Pancreas (tissue), 10 donors: ENCODE measurements at regions not wholly inside any gene's neighbourhood (a gene's known extent, or its start where the extent isn't known, plus 50 kb on each side); places are given as distances from the start of the nearest gene placed in this dataset.

Source experiments
- ATAC-seq, 4 donors: fragments of 200-7000 bp; cut with Tn5 transposase; one replicate each; pipeline versions ENCODE4 v1.8.0 to v1.9.1; 2020; ENCODE audit warnings: mild to moderate bottlenecking in 4 of 4, moderate library complexity in 4 of 4
- DNase-seq, 6 donors: peaks; one replicate each; pipeline ENCODE4 v3.0.0-alpha.2; 2020
- FAIRE-seq: peaks from 2 replicates; lab custom pipeline; 2012; peaks lifted over from hg19 to GRCh38; lab: Jason Lieb, UNC
- H3K27ac ChIP-seq, 4 donors: fragments of 200-600 bp; sonication (generic); 1 replicate in 3 of 4; 2 replicates in 1 of 4; pipeline versions ENCODE4 v1.5.0 to v1.8.0; 2020
- H3K27me3 ChIP-seq, 4 donors: fragments of 200-600 bp; one replicate each; pipeline ENCODE4 v1.8.0; 2021
- H3K36me3 ChIP-seq, 3 donors: fragments of 200-600 bp; sonication (generic) in 1 of 3; one replicate each; pipeline versions ENCODE4 v1.5.0 to v1.8.0; 2020 to 2021
- H3K4me1 ChIP-seq, 3 donors: fragments of 200-600 bp; one replicate each; pipeline ENCODE4 v1.8.0; 2021
- H3K4me3 ChIP-seq, 4 donors: fragments of 200-600 bp; sonication (generic) in 2 of 4; one replicate each; pipeline versions ENCODE4 v1.5.0 to v1.8.0; 2020 to 2021
- H3K9me3 ChIP-seq, 4 donors: fragments of 200-600 bp; one replicate each; pipeline ENCODE4 v1.8.0; 2021
- CTCF ChIP-seq, 4 donors: fragments of 200-600 bp; sonication (generic) in 3 of 4; IDR thresholded peaks; one replicate each; pipeline versions ENCODE4 v1.5.0 to v1.8.0; 2021; ENCODE audit warnings: antibody characterized with exemption in 4 of 4
- WGBS, 2 donors: extraction: QIAGEN DNeasy Blood & Tissue Kit; methylation state at CpG; one replicate each; pipeline ENCODE4 v1.1.7; 2013; 5-methylcytosine and 5-hydroxymethylcytosine counted together
- intact Hi-C, 3 donors: fragments of 100-400 bp; cut with DNase I; formaldehyde crosslinking; loops; one replicate each; pipeline versions ENCODE4 v1.11.1 to v1.14.2; 2022
- donor health status: healthy with polysubstance abuse.
- donor health status: DM: no; HTN: no; CAD: no; lungs with moderate emphysema.
- donor health status: DM: no; HTN: no; CAD: no.
- donor health status: control.
- donor health status: control.
- donor health status: Bipolar disorder and iron deficiency.
- donor health status: DM: yes; HTN: yes; CAD: no.
- donor health status: DM: no; HTN: no; CAD: no.
- donor health status: DM: no; HTN: no; CAD: no.
- donor health status: DM: yes; HTN: yes; CAD: no.

GRCh38 chr20:60935971-60936370 is 316.1 kb upstream of the CDH4 start:
- WGBS, 2 donors, result 50 to 55% methylated on average over 8 of the region's 8 CpGs
- TF ChIP-seq CTCF (IDR thresholded peaks at IDR 0.05), result no peak
- Histone ChIP-seq H3K36me3 (no peaks in the 10 kb centered on the region), H3K27me3 (peaks cover 0 to 10% (median 0%) of the 10 kb centered on the region in 4 donors), H3K4me1 (no peaks in the 10 kb centered on the region), H3K4me3 (no peak overlapping the region), H3K9me3 (no peaks in the 10 kb centered on the region), H3K27ac (no peak overlapping the region)
- DNase-seq, result no peak
- intact Hi-C loops, result no loop called here
- no peak for ATAC-seq
- no peak for FAIRE-seq

DNA sequence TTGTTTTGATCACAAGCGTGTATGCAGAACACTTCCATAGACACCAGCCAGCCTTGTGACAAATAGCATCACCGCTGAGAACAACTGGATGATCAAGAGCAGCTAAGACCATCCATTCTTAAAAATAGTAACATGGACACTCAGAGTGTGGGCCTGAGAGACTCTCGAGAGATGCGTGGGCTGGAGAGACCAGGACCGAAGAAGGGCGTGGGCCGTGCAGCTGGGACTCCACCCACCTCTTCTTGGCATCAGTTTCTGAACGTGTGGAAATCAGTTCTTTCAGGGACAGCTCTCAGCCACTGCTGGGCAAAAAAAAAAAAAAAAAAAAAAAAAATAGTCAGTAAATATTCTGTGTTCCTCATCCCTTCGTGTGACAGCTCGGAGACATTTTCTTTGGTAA is 314.5 kb upstream of the CDH4 start:
- ATAC-seq (no peak), FAIRE-seq (no peak), DNase-seq (no peak)
- H3K27ac ChIP-seq, result no peak overlapping the region
- intact Hi-C loops, result no loop called here
- H3K4me3 ChIP-seq, result no peak overlapping the region
- peaks cover 0 to 10% (median 0%) of the 10 kb centered on the region in 4 donors for H3K27me3 ChIP-seq
- no peaks in the 10 kb centered on the region for H3K4me1 ChIP-seq
- H3K36me3 ChIP-seq, result no peaks in the 10 kb centered on the region
- 52 to 57% methylated on average over 10 of the region's 10 CpGs for WGBS, 2 donors
- no peaks in the 10 kb centered on the region for H3K9me3 ChIP-seq
- TF ChIP-seq CTCF (IDR thresholded peaks at IDR 0.05), result no peak

DNA sequence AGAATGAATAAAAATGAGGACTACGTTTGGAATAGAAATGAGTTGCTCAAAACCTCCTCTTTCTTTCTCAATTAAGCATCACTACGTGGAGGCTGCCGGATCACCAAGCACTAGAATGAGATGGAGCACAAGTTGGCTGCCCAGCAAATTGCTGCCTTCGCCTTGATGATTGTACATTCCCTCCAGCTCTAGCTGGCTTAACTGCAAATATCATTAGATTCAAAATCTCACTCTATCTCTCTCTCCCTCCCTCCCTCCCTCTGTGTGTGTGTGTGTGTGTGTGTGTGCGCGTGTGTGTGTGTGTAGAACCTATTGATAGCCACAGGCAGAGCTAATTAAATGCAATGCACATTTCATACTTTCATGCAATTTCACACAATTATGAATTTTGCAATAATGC is 310.7 kb upstream of the CDH4 start:
- ATAC-seq, result no peak
- Histone ChIP-seq H3K4me3 (no peak overlapping the region), H3K27me3 (peaks cover 0 to 10% (median 0%) of the 10 kb centered on the region in 4 donors), H3K9me3 (no peaks in the 10 kb centered on the region), H3K4me1 (no peaks in the 10 kb centered on the region), H3K36me3 (no peaks in the 10 kb centered on the region), H3K27ac (no peak overlapping the region)
- 65 to 88% methylated on average over 6 of the region's 6 CpGs for WGBS, 2 donors
- no peak for FAIRE-seq
- no peak for DNase-seq
- TF ChIP-seq CTCF (IDR thresholded peaks at IDR 0.05), result no peak
- intact Hi-C loops, result no loop called here

GRCh38 chr20:60947819-60948218 is 304.2 kb upstream of the CDH4 start:
- Histone ChIP-seq H3K4me1 (no peaks in the 10 kb centered on the region), H3K9me3 (no peaks in the 10 kb centered on the region), H3K36me3 (no peaks in the 10 kb centered on the region), H3K27ac (no peak overlapping the region), H3K4me3 (no peak overlapping the region), H3K27me3 (no peaks in the 10 kb centered on the region)
- 69 to 81% methylated on average over 7 of the region's 7 CpGs for WGBS, 2 donors
- no peak for TF ChIP-seq CTCF (IDR thresholded peaks at IDR 0.05)
- no peak for DNase-seq
- ATAC-seq, result no peak
- intact Hi-C loops, result no loop called here
- FAIRE-seq, result no peak

DNA sequence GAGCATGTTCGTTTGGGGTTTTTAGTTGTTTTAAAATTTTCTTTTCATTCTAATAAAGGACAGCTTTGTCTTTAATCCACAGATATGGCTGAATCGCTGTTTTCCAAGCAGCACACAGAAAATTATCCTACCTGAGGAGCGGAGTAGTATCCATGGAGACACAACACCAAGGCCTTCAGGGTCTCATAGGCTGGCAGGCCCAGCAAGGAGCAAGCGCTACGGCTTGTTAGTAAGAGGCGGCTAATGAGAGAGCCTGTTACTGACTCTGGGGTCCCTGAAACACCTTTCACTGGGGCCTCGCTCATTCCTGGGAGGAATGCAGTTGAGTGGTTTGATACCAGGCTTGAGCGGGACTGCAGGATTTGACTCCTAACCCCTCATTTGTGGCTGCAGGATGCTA is 303.8 kb upstream of the CDH4 start:
- H3K4me1 ChIP-seq, result no peaks in the 10 kb centered on the region
- DNase-seq (no peak), FAIRE-seq (no peak), ATAC-seq (no peak)
- no peaks in the 10 kb centered on the region for H3K36me3 ChIP-seq
- no peaks in the 10 kb centered on the region for H3K27me3 ChIP-seq
- intact Hi-C loops, result no loop called here
- H3K27ac ChIP-seq, result no peak overlapping the region
- no peaks in the 10 kb centered on the region for H3K9me3 ChIP-seq
- H3K4me3 ChIP-seq, result no peak overlapping the region
- no peak for TF ChIP-seq CTCF (IDR thresholded peaks at IDR 0.05)
- WGBS, 2 donors, result 72 to 76% methylated on average over 8 of the region's 8 CpGs
